ENCODE measurements at regions not wholly inside any gene's neighbourhood (a gene's known extent, or its start where the extent isn't known, plus 50 kb on each side); places are given as distances from the start of the nearest gene placed in this dataset.

DNA sequence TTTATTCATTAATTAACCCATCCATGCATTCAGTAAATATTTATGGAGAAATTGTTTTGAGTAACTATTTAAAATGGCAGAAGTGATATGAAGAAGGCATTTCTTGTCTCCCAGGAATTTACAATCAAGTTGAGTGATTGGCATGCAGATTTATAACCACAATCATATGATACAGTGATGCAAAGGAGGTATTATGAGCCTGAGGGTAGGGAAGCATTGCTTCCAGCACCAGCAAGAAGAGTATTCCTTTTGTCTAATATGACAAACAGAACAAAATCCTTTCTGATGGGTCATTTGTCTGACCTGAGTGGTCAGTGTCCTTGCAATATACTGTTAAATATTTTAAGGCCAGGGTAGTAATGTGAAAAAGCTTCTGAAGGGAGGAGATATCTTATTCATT lies 244.2 kb upstream of the RGPD4 start:
- H3K36me3 ChIP-seq (replicated peaks) = no peaks in the 10 kb centered on the region
- H3K4me3 ChIP-seq (ENCODE audit: low read depth, low read length) = no peak overlapping the region
- in situ Hi-C loops (cut with HindIII; ENCODE audit: low pct_ligation_motif_present, low sequenced_read_pairs) = no loop called here
- no peak for DNase-seq
- TF ChIP-seq CTCF (IDR thresholded peaks at IDR 0.05; ENCODE audit: low read depth, low read length, missing control alignments) = no peak
- no peak overlapping the region for H3K27ac ChIP-seq
- no peaks in the 10 kb centered on the region for H3K27me3 ChIP-seq (replicated peaks)

DNA sequence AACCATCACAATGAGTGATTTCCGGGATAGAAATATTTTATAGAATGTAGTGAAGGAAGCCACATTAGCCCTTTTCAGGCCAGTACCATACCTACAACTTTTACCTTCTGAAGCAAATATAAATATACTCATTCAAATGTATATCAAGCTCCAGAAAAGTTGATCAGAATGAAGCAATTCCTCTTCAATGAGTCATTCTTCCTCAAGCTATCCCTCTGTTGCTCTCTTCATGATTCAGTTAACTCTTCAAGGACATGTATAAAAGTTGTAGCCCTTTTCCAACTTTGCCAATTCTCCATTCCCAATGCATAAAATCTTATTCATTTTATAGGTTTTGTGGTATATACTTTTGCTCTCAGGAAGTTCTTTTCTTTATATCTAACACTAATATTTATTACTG lies 242.1 kb upstream of the RGPD4 start:
- no peaks in the 10 kb centered on the region for H3K36me3 ChIP-seq (replicated peaks)
- in situ Hi-C loops (cut with HindIII; ENCODE audit: low pct_ligation_motif_present, low sequenced_read_pairs) = no loop called here
- no peak overlapping the region for H3K27ac ChIP-seq
- no peak overlapping the region for H3K4me3 ChIP-seq (ENCODE audit: low read depth, low read length)
- DNase-seq = no peak
- no peaks in the 10 kb centered on the region for H3K27me3 ChIP-seq (replicated peaks)
- TF ChIP-seq CTCF (IDR thresholded peaks at IDR 0.05; ENCODE audit: low read depth, low read length, missing control alignments) = no peak

DNA sequence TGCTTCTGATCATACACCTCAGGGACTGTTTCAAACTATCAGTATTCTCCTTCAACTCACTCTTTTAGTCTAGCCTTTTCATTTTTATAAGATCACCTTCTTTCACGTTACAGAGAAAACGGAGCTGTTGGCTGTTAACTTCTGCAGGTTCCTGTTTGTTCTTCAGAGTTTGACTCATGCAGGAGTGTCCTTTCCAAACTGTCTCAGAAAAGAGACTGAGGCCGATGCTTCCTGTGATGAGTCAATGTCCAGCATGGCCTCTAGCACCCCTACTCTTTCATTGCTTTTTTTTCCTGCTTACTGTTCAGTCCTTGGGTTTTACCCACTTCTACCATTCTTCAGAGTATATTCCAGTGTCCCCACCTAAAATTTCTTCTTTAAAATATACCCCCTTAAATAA lies 240.8 kb upstream of the RGPD4 start:
- DNase-seq = peak; percentile 46
- no peaks in the 10 kb centered on the region for H3K36me3 ChIP-seq (replicated peaks)
- TF ChIP-seq CTCF (IDR thresholded peaks at IDR 0.05; ENCODE audit: low read depth, low read length, missing control alignments) = no peak
- no peak overlapping the region for H3K4me3 ChIP-seq (ENCODE audit: low read depth, low read length)
- no peak overlapping the region for H3K27ac ChIP-seq
- in situ Hi-C loops (cut with HindIII; ENCODE audit: low pct_ligation_motif_present, low sequenced_read_pairs) = no loop called here
- no peaks in the 10 kb centered on the region for H3K27me3 ChIP-seq (replicated peaks)

GRCh38 chr2:107588181-107588580 lies 238.5 kb upstream of the RGPD4 start:
- no peak for TF ChIP-seq CTCF (IDR thresholded peaks at IDR 0.05; ENCODE audit: low read depth, low read length, missing control alignments)
- H3K27me3 ChIP-seq (replicated peaks) = no peaks in the 10 kb centered on the region
- no peaks in the 10 kb centered on the region for H3K36me3 ChIP-seq (replicated peaks)
- in situ Hi-C loops (cut with HindIII; ENCODE audit: low pct_ligation_motif_present, low sequenced_read_pairs) = no loop called here
- no peak overlapping the region for H3K27ac ChIP-seq
- no peak for DNase-seq
- H3K4me3 ChIP-seq (ENCODE audit: low read depth, low read length) = no peak overlapping the region

GRCh38 chr2:107589079-107589491 lies 237.6 kb upstream of the RGPD4 start:
- no peak overlapping the region for H3K4me3 ChIP-seq (ENCODE audit: low read depth, low read length)
- DNase-seq = no peak
- no peak overlapping the region for H3K27ac ChIP-seq
- no peak for TF ChIP-seq CTCF (IDR thresholded peaks at IDR 0.05; ENCODE audit: low read depth, low read length, missing control alignments)
- no peaks in the 10 kb centered on the region for H3K27me3 ChIP-seq (replicated peaks)
- no peaks in the 10 kb centered on the region for H3K36me3 ChIP-seq (replicated peaks)
- in situ Hi-C loops (cut with HindIII; ENCODE audit: low pct_ligation_motif_present, low sequenced_read_pairs) = no loop called here

GRCh38 chr2:107591561-107592279 lies 235.0 kb upstream of the RGPD4 start:
- Histone ChIP-seq H3K4me3 (ENCODE audit: low read depth, low read length) (no peak overlapping the region), H3K36me3 (replicated peaks) (no peaks in the 10 kb centered on the region), H3K27me3 (replicated peaks) (no peaks in the 10 kb centered on the region), H3K27ac (no peak overlapping the region)
- DNase-seq = no peak
- no peak for TF ChIP-seq CTCF (IDR thresholded peaks at IDR 0.05; ENCODE audit: low read depth, low read length, missing control alignments)
- in situ Hi-C loops (cut with HindIII; ENCODE audit: low pct_ligation_motif_present, low sequenced_read_pairs) = no loop called here

Data from brain microvascular endothelial cell (primary cell).